ENCODE measurements at regions not wholly inside any gene's neighbourhood (a gene's known extent, or its start where the extent isn't known, plus 50 kb on each side); places are given as distances from the start of the nearest gene placed in this dataset.

- Mint-ChIP-seq H3K4me1 (peaks cover 5% of the 10 kb centered on the region), H3K9me3 (no peaks in the 10 kb centered on the region), H3K27me3 (ENCODE audit: low read depth) (no peaks in the 10 kb centered on the region), H3K36me3 (ENCODE audit: low read depth) (no peaks in the 10 kb centered on the region), H3K4me3 (no peak overlapping the region), H3K27ac (ENCODE audit: unreplicated experiment) (no peak overlapping the region)
- TF ChIP-seq CTCF (conservative IDR thresholded peaks at IDR 0.05), result no peak
- DNase-seq (ENCODE audit: low read depth, low spot score), result no peak
These were observed 407.3 kb downstream of the PLCL1 start for GRCh38 chr2:198211706-198212105.

GRCh38 chr2:198203336-198204069 is 399.1 kb downstream of the PLCL1 start:
- DNase-seq (ENCODE audit: low read depth, low spot score), result no peak
- Mint-ChIP-seq H3K4me1 (peaks cover 14% of the 10 kb centered on the region), H3K4me3 (peak overlapping the region; percentile 16), H3K27me3 (ENCODE audit: low read depth) (no peaks in the 10 kb centered on the region), H3K27ac (ENCODE audit: unreplicated experiment) (peak overlapping the region; percentile 28), H3K9me3 (peaks cover 2% of the 10 kb centered on the region), H3K36me3 (ENCODE audit: low read depth) (no peaks in the 10 kb centered on the region)
- TF ChIP-seq CTCF (conservative IDR thresholded peaks at IDR 0.05), result no peak
